GM20000 (cell line): ENCODE measurements at regions not wholly inside any gene's neighbourhood (a gene's known extent, or its start where the extent isn't known, plus 50 kb on each side); places are given as distances from the start of the nearest gene placed in this dataset.
"Not testable (repeated sequence)": the region's sequence is repeated elsewhere in the genome, so short reads cannot be mapped to it uniquely, and the experiment has no call there.

ENCODE experiments used
- DNase-seq: peaks from one replicate; pipeline ENCODE4 v3.0.0; 2012; ENCODE audit warnings: low spot score
- TF ChIP-seq, protein P1 (sequence below): IDR thresholded peaks from 2 replicates; pipeline ENCODE4 v1.5.1; 2012; ENCODE audit warnings: mild to moderate bottlenecking, control low read depth; ENCODE audit errors: extremely low read depth, missing control alignments

DNA sequence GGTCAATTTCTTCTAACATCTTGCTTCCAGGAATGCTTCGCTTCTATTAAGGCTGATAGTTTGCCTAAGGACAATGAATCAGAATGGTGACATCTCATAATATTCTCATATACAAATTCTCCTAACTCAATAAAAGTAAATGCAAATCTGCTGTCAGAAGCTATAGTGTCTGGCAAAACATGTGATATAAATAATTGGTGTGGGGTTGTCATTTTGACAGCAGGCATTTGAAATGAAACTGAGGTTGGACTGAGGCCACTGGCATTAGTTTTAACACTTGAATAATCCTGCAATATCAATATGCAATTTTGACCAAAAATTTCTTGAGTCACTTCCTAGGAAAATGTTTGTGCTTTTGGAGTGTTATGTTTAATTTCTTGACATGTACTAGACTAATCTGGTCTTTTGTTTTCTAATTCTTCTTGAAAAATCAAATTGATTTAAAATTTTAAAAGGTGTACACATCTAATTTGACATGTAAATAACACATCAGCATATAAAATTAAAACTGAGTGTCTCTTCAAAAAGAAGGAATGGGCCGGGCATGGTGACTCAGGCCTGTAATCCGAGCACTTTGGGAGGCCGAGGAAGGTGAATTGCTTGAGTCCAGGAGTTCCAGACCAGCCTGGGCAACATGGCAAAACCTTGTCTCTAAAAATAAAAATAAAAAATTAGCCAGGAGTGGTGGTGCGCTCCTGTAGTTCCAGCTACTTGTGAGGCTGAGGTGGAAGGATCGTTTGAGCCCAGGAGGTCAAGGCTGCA lies 92.3 kb upstream of the BTG1 start:
- TF ChIP-seq, protein P1, sequence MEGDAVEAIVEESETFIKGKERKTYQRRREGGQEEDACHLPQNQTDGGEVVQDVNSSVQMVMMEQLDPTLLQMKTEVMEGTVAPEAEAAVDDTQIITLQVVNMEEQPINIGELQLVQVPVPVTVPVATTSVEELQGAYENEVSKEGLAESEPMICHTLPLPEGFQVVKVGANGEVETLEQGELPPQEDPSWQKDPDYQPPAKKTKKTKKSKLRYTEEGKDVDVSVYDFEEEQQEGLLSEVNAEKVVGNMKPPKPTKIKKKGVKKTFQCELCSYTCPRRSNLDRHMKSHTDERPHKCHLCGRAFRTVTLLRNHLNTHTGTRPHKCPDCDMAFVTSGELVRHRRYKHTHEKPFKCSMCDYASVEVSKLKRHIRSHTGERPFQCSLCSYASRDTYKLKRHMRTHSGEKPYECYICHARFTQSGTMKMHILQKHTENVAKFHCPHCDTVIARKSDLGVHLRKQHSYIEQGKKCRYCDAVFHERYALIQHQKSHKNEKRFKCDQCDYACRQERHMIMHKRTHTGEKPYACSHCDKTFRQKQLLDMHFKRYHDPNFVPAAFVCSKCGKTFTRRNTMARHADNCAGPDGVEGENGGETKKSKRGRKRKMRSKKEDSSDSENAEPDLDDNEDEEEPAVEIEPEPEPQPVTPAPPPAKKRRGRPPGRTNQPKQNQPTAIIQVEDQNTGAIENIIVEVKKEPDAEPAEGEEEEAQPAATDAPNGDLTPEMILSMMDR = no peak

DNA sequence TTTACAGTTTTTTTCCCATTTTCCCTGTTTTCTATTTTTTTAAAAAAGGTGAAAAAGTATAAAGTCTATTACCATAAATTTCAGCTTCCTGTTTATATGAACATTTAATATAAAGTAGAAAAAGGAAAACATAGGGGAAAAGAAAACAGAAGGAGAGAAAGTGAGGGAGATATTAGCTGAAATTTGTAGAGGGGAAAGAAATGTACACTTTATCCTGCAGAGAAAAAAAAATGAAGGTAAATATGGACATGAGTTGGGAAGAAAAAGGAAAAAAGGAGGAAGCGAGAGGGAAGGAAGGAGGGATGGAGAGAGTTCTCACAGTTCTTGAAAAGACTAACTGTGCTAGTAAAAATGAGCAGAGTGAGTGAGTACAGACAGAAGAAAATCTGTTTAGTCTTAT lies 91.6 kb upstream of the BTG1 start:
- no peak for DNase-seq
- TF ChIP-seq, protein P1 = no peak

More for the DNA sequence above, 92.3 kb upstream of the BTG1 start:
- DNase-seq = no peak

DNA sequence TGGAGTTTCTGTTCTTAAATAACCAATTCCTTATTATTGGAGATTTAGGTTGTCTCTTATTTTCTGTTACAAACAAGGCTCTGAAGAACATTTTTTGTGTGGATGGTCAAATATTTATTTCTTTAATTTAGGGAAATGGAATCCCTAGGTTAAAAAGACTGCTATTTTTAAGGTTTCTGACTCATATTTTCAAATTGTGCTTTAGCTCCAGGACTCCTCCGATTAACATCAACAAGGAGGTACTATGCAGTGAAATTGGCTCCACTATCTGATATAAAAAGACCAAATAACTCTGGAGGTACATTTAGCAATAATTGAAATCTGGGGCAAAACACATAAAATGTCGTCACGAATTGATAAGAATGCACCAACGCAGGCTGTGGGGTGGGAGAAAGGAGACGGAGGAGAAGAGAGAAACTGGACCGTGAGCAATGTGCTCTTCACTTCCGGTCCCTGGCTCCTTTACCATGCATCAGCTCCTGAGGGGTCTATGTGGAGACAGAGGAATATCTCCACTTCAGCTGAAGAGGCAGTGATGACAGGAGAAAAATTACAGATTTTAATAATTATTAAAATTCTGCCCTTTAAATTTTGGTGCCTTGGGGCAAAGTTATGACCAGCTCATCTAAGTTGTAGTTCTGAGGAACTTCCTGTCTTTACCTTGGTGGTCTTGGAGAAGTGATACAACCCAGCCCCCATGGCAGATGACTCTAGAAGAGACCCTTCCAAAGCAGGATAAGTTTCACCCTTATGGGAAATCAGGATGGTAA lies 90.2 kb upstream of the BTG1 start:
- TF ChIP-seq, protein P1 = no peak
- DNase-seq = no peak

DNA sequence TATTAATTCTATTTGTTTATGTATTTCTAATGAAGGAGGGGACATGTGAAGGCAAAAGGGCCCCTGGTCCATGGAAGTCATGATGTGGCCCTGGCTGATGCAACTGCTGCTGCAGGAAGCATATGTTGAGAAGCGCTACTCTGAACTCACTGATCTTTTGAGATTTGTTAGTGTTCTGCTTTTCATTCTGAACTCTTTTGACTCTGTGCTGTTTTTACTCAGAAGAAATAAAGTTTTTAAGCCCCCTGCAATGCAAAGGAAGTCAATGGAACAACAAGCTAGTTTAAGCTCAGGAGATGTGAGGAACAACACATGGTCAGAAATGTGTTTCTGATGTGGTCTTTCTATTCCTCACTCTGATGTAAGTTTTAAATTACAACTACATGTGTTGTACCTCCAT lies 88.9 kb upstream of the BTG1 start:
- TF ChIP-seq, protein P1 = no peak
- no peak for DNase-seq

DNA sequence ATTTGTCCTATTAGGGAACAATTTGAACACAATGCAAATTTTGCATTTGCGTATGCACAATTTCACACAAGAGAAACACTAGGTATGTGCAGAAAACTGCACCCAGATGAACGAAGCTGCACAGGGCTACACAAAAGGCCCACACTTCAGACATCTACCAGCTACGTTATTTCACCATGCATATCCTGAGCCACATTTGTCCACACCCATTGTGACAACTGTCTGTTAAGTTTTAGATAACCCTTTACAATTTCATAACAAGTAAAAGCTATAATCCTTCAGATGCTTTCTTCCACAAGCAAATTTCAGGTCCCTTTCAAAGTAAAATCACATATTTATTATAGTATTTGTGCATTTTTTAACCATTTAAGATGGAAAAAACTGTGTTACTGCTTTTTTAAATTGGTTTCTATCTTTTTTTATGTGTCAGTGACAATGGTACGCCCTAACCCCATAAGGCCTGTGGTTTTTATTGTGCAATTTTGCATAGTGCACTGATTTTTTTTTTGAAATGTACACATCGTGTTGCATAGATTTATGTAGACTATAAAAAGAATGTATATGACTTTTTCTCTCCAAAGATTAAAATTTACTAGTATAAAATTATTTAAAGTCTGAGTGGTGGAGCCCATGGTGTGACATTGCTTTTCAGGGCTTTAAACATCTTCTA lies 87.8 kb upstream of the BTG1 start:
- TF ChIP-seq, protein P1 = no peak
- no peak for DNase-seq

DNA sequence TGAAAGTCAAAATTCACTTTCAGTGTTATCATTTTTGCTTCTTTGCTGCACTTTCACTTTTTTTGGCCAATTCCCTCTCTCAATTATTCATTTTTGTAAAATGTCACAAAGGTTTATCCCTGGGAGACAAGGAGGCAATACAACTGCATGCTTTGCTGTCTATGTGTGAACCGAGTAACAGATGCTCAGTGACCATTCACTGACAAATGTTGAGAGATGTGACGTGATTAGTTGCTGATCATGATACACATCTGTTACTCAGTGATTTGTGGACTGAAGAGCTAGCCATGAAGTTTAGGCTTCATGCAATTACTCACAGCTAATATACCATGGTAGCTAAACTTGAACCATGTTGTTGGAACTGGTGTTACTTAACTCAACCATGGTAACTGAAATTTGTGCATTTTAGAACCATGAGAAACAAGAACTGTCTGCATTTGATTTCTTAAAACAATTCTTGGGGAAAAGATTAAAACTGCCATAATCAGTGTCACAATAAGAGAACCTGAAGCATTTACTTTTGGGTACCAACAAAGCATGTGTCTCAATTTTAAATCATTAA lies 86.8 kb upstream of the BTG1 start:
- DNase-seq = not testable (repeated sequence)

DNA sequence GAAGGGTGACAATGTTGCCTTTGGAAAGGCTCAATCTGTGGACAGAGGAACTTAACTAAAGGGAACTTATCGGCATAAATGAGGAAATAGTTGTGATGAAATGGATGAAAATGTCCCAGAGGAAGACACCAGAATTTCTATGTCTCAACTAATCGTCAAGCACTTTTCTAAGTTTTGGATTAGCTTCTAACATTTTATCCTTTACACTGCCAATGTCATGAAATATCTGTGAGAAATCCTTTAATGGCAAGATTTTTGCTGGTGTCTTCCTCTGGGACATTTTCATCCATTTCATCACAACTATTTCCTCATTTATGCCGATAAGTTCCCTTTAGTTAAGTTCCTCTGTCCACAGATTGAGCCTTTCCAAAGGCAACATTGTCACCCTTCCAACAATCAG lies 86.3 kb upstream of the BTG1 start:
- not testable (repeated sequence) for DNase-seq

DNA sequence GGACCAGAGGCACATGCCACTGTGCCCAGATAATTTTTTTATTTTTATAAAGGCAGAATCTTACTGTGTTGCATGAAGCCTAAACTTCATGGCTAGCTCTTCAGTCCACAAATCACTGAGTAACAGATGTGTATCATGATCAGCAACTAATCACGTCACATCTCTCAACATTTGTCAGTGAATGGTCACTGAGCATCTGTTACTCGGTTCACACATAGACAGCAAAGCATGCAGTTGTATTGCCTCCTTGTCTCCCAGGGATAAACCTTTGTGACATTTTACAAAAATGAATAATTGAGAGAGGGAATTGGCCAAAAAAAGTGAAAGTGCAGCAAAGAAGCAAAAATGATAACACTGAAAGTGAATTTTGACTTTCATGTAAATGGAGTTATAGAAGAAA lies 85.9 kb upstream of the BTG1 start:
- not testable (repeated sequence) for DNase-seq

DNA sequence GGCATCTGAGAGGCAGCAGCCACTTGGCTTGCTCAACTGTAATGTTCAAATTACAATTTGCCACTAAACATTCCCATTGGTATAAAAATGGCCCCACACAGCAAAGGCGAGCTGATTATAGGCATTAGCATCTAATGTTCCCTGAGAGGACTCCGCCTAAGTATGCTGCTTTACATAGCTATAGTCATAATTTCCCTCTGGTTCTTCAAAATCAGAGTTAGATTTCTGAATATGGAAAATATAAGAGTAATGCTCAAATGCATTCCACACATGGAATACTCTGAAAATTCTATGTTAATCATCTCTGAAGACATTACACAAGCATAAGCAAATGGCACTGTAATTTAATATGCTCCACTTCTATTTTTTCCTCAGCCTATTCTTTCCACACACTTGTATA lies 83.7 kb upstream of the BTG1 start:
- DNase-seq = no peak
- TF ChIP-seq, protein P1 = no peak
